ENCODE measurements at regions not wholly inside any gene's neighbourhood (a gene's known extent, or its start where the extent isn't known, plus 50 kb on each side); places are given as distances from the start of the nearest gene placed in this dataset.

GRCh38 chr10:129028451-129028850 is 438.6 kb upstream of the MGMT start:
- no peak for DNase-seq (ENCODE audit: low read depth)
- H3K4me3 ChIP-seq (replicated peaks; ENCODE audit: low read depth, low read length): no peak overlapping the region
- TF ChIP-seq CTCF (IDR thresholded peaks at IDR 0.05; ENCODE audit: low read length, missing control alignments): no peak

- H3K4me3 ChIP-seq (replicated peaks; ENCODE audit: low read depth, low read length): no peak overlapping the region
- DNase-seq (ENCODE audit: low read depth): no peak
- TF ChIP-seq CTCF (IDR thresholded peaks at IDR 0.05; ENCODE audit: low read length, missing control alignments): no peak
Measured at GRCh38 chr10:129029051-129029450, 438.0 kb upstream of the MGMT start.

GRCh38 chr10:129029851-129030602 is 437.0 kb upstream of the MGMT start:
- no peak for TF ChIP-seq CTCF (IDR thresholded peaks at IDR 0.05; ENCODE audit: low read length, missing control alignments)
- H3K4me3 ChIP-seq (replicated peaks; ENCODE audit: low read depth, low read length): no peak overlapping the region
- DNase-seq (ENCODE audit: low read depth): no peak

- no peak for DNase-seq (ENCODE audit: low read depth)
- H3K4me3 ChIP-seq (replicated peaks; ENCODE audit: low read depth, low read length): no peak overlapping the region
- no peak for TF ChIP-seq CTCF (IDR thresholded peaks at IDR 0.05; ENCODE audit: low read length, missing control alignments)
Measured at GRCh38 chr10:129030603-129030895, 436.5 kb upstream of the MGMT start.

- TF ChIP-seq CTCF (IDR thresholded peaks at IDR 0.05; ENCODE audit: low read length, missing control alignments): peak; percentile 94
- DNase-seq (ENCODE audit: low read depth): peak; percentile 64
- no peak overlapping the region for H3K4me3 ChIP-seq (replicated peaks; ENCODE audit: low read depth, low read length)
Measured at GRCh38 chr10:129030996-129031843, 435.8 kb upstream of the MGMT start.

- no peak overlapping the region for H3K4me3 ChIP-seq (replicated peaks; ENCODE audit: low read depth, low read length)
- no peak for DNase-seq (ENCODE audit: low read depth)
- no peak for TF ChIP-seq CTCF (IDR thresholded peaks at IDR 0.05; ENCODE audit: low read length, missing control alignments)
Measured at GRCh38 chr10:129031844-129032150, 435.2 kb upstream of the MGMT start.

All from fibroblast of pulmonary artery (primary cell).